NB4 (cell line): ENCODE measurements at regions not wholly inside any gene's neighbourhood (a gene's known extent, or its start where the extent isn't known, plus 50 kb on each side); places are given as distances from the start of the nearest gene placed in this dataset.
"Not testable (repeated sequence)": the region's sequence is repeated elsewhere in the genome, so short reads cannot be mapped to it uniquely, and the experiment has no call there.

Experiments used
- DNase-seq: peaks from one replicate; pipeline ENCODE4 v3.0.0; 2010; ENCODE audit warnings: low read depth
- H3K4me3 ChIP-seq: one replicate; pipeline ENCODE4 v1.5.1; 2011; ENCODE audit warnings: mild to moderate bottlenecking, low read depth, low read length, moderate library complexity
- CTCF ChIP-seq: IDR thresholded peaks from one replicate; pipeline ENCODE4 v1.5.1; 2012; ENCODE audit warnings: low read depth, low read length
- MAX ChIP-seq: IDR thresholded peaks from 2 replicates; pipeline ENCODE4 v1.6.1; 2011; ENCODE audit warnings: low read depth, low read length
- MYC ChIP-seq: IDR thresholded peaks from 2 replicates; pipeline ENCODE4 v1.6.1; 2011; ENCODE audit warnings: low read depth, low read length
- POLR2A ChIP-seq: IDR thresholded peaks from 2 replicates; pipeline ENCODE4 v1.6.1; 2011; ENCODE audit warnings: mild to moderate bottlenecking; ENCODE audit not compliant: insufficient read length; ENCODE audit errors: extremely low read depth

GRCh38 chr20:12554426-12554825 is 454.3 kb upstream of the SPTLC3 start:
- no peak for DNase-seq
- no peak overlapping the region for H3K4me3 ChIP-seq
- TF ChIP-seq CTCF (no peak), MAX (no peak), MYC (no peak), POLR2A (no peak)

GRCh38 chr20:12555369-12555768 is 453.4 kb upstream of the SPTLC3 start:
- DNase-seq, result no peak
- H3K4me3 ChIP-seq, result no peak overlapping the region

GRCh38 chr20:12555849-12556248 is 452.9 kb upstream of the SPTLC3 start:
- not testable (repeated sequence) for DNase-seq, H3K4me3 ChIP-seq

More at GRCh38 chr20:12555369-12555768, 453.4 kb upstream of the SPTLC3 start:
- no peak for TF ChIP-seq MYC
- TF ChIP-seq MAX, result no peak
- no peak for TF ChIP-seq CTCF
- no peak for TF ChIP-seq POLR2A

- TF ChIP-seq MAX (no peak), CTCF (no peak), MYC (no peak), POLR2A (no peak)
Measured at GRCh38 chr20:12557224-12557623, 451.5 kb upstream of the SPTLC3 start.

GRCh38 chr20:12564979-12565378 is 443.8 kb upstream of the SPTLC3 start:
- no peak for TF ChIP-seq CTCF
- TF ChIP-seq POLR2A, result no peak
- no peak for TF ChIP-seq MAX
- no peak for TF ChIP-seq MYC
- no peak for DNase-seq
- H3K4me3 ChIP-seq, result no peak overlapping the region

More at GRCh38 chr20:12557224-12557623, 451.5 kb upstream of the SPTLC3 start:
- no peak for DNase-seq
- H3K4me3 ChIP-seq, result no peak overlapping the region

- no peak overlapping the region for H3K4me3 ChIP-seq
- TF ChIP-seq CTCF (no peak), MAX (no peak), MYC (no peak), POLR2A (no peak)
- DNase-seq, result no peak
Measured at GRCh38 chr20:12566596-12566995, 442.2 kb upstream of the SPTLC3 start.
